ENCODE measurements at regions not wholly inside any gene's neighbourhood (a gene's known extent, or its start where the extent isn't known, plus 50 kb on each side); places are given as distances from the start of the nearest gene placed in this dataset.

DNA sequence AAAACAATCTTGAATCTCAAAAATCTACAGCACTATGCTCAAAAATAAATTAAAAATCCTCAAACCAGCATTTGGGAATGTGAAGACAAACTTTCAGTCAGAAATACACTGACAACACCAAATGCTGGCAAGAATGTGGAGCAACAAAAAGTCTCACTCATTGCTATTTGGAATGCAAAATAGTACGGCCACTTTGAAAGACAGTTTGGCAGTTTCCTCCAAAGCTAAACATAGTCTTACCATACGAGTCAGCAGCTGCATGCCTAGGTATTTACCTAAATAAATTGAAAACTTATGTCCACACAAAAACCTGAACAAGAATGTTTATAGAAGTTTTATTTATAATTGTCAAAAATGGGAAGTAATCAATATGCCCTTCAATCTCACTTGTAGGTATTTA, 904.2 kb upstream of the LRRC4C start:
- TF ChIP-seq ZNF350 (CRISPR knock-in tag; IDR thresholded peaks at IDR 0.05; ENCODE audit: borderline replicate concordance, low read depth): no peak
- no peak for TF ChIP-seq NBN (conservative IDR thresholded peaks at IDR 0.05)
- TF ChIP-seq, protein P1, sequence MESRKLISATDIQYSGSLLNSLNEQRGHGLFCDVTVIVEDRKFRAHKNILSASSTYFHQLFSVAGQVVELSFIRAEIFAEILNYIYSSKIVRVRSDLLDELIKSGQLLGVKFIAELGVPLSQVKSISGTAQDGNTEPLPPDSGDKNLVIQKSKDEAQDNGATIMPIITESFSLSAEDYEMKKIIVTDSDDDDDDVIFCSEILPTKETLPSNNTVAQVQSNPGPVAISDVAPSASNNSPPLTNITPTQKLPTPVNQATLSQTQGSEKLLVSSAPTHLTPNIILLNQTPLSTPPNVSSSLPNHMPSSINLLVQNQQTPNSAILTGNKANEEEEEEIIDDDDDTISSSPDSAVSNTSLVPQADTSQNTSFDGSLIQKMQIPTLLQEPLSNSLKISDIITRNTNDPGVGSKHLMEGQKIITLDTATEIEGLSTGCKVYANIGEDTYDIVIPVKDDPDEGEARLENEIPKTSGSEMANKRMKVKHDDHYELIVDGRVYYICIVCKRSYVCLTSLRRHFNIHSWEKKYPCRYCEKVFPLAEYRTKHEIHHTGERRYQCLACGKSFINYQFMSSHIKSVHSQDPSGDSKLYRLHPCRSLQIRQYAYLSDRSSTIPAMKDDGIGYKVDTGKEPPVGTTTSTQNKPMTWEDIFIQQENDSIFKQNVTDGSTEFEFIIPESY (CRISPR knock-in tag; IDR thresholded peaks at IDR 0.05): no peak
- no peak for TF ChIP-seq NFKB2 (CRISPR knock-in tag; IDR thresholded peaks at IDR 0.05; ENCODE audit: borderline replicate concordance)
- TF ChIP-seq, protein P2, sequence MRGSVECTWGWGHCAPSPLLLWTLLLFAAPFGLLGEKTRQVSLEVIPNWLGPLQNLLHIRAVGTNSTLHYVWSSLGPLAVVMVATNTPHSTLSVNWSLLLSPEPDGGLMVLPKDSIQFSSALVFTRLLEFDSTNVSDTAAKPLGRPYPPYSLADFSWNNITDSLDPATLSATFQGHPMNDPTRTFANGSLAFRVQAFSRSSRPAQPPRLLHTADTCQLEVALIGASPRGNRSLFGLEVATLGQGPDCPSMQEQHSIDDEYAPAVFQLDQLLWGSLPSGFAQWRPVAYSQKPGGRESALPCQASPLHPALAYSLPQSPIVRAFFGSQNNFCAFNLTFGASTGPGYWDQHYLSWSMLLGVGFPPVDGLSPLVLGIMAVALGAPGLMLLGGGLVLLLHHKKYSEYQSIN (CRISPR knock-in tag; IDR thresholded peaks at IDR 0.05; ENCODE audit: borderline replicate concordance): no peak
- no peak for TF ChIP-seq SRF (IDR thresholded peaks at IDR 0.05; ENCODE audit: low read depth, low read length)
- no peak for TF ChIP-seq SRSF4 (IDR thresholded peaks at IDR 0.05; ENCODE audit: low read depth, low read length, poor library complexity, severe bottlenecking)
- no peak for TF ChIP-seq NCOA5 (CRISPR knock-in tag; IDR thresholded peaks at IDR 0.05)
- TF ChIP-seq ZNF296 (CRISPR knock-in tag; conservative IDR thresholded peaks at IDR 0.05): no peak
- TF ChIP-seq ZNF883 (CRISPR knock-in tag; IDR thresholded peaks at IDR 0.05; ENCODE audit: not compliant biosample characterization): no peak
- CTCF ChIA-PET (ENCODE audit: low intra/inter-chr PET ratio, low total read pairs): no interaction called here
- Histone ChIP-seq H3K4me1 (ENCODE audit: insufficient read depth, low read length) (no peaks in the 10 kb centered on the region), H3K9me3 (ENCODE audit: low read length) (peaks cover 88% of the 10 kb centered on the region), H2AFZ (ENCODE audit: low read length) (no peak overlapping the region), H3K27ac (ENCODE audit: extremely low read length, insufficient read depth, low read length) (no peak overlapping the region), H4K20me1 (ENCODE audit: insufficient read depth, low read length) (no peaks in the 10 kb centered on the region), H3K79me2 (ENCODE audit: insufficient read depth, low read length) (no peaks in the 10 kb centered on the region), H3K9ac (ENCODE audit: insufficient read depth, low read depth, low read length) (no peak overlapping the region), H3K36me3 (replicated peaks in 1 of 2; ENCODE audit: control insufficient read depth in 1 of 2, insufficient read depth in 2 of 2, low read length in 2 of 2) (no peaks in the 10 kb centered on the region), H3K4me2 (ENCODE audit: low read depth, low read length) (no peak overlapping the region), H3K4me3 (replicated peaks in 1 of 3; ENCODE audit: insufficient read depth in 1 of 3, low read depth in 2 of 3, low read length in 3 of 3) (no peak overlapping the region), H3K27me3 (ENCODE audit: control insufficient read depth in 1 of 2, insufficient read depth in 2 of 2, low read length in 2 of 2) (no peaks in the 10 kb centered on the region)
- WGBS (ENCODE audit: low lambda C conversion rate): 6% methylated on average over 2 of the region's 2 CpGs
- ATAC-seq (no peak), DNase-seq (ENCODE audit: low spot score) (no peak), FAIRE-seq (no peak)
- POLR2A ChIA-PET: no interaction called here
- in situ Hi-C loops (cut with HindIII; ENCODE audit: extremely low pct_ligation_motif_present, low pct_unique_long_range_greater_than_20kb): no loop called here
- no TSS peak for BruUV-seq (replicated peaks)
- intact Hi-C loops (cut with micrococcal nuclease; ENCODE audit: unreplicated experiment): no loop called here
